OCI-LY7 (cell line): ENCODE measurements at regions not wholly inside any gene's neighbourhood (a gene's known extent, or its start where the extent isn't known, plus 50 kb on each side); places are given as distances from the start of the nearest gene placed in this dataset.

ENCODE experiments used
- BruUV-seq: library from RNA; stranded (reverse); fragments of 400-500 nt; replicated peaks from 2 replicates; lab custom pipeline; 2021; lab: Mats Ljungman, UMichigan
- CTCF ChIA-PET: fragments of 300-600 bp; sonication (Branson Sonifier 250); formaldehyde crosslinking; loops from one replicate; lab custom pipeline; 2022; ENCODE audit warnings: antibody characterized with exemption; ENCODE audit not compliant: unreplicated experiment; lab: Charles Lee
- POLR2A ChIA-PET: fragments of 300-600 bp; sonication (Branson Sonifier 250); formaldehyde crosslinking; loops from one replicate; lab custom pipeline; 2022; ENCODE audit warnings: antibody characterized with exemption; lab: Charles Lee
- DNase-seq: peaks from one replicate; pipeline ENCODE4 v3.0.0-alpha.2; 2015; ENCODE audit warnings: low spot score
- H2AFZ ChIP-seq: fragments of 200-600 bp; sonication (generic), shearing (Covaris generic); 2 replicates; pipeline ENCODE4 v1.6.1; 2014; ENCODE audit warnings: mild to moderate bottlenecking, antibody characterized with exemption, low read length, moderate library complexity
- H3K27ac ChIP-seq: fragments of 200-600 bp; sonication (generic); 2 replicates; pipeline ENCODE4 v1.5.1; 2014; ENCODE audit warnings: mixed run types, low read depth, mild to moderate bottlenecking, moderate library complexity, low read length, inconsistent platforms; ENCODE audit not compliant: poor library complexity, severe bottlenecking
- H3K36me3 ChIP-seq: fragments of 200-600 bp; sonication (generic); 2 replicates; pipeline ENCODE4 v1.6.1; 2014; ENCODE audit warnings: mild to moderate bottlenecking, antibody characterized with exemption, low read length, moderate library complexity, mixed read lengths; ENCODE audit not compliant: insufficient read depth
- H3K4me1 ChIP-seq: fragments of 200-600 bp; sonication (generic); 2 replicates; pipeline ENCODE4 v1.5.1; 2014; ENCODE audit warnings: mild to moderate bottlenecking, low read length; ENCODE audit not compliant: insufficient read depth, poor library complexity, severe bottlenecking
- H3K4me2 ChIP-seq: fragments of 200-600 bp; sonication (generic); 2 replicates; pipeline ENCODE4 v1.6.1; 2014; ENCODE audit warnings: mild to moderate bottlenecking, low read length
- H3K4me3 ChIP-seq: fragments of 200-600 bp; sonication (generic); 2 replicates; pipeline ENCODE4 v1.5.1; 2014; ENCODE audit warnings: mild to moderate bottlenecking, low read depth, low read length; ENCODE audit not compliant: poor library complexity, severe bottlenecking
- H3K79me2 ChIP-seq: fragments of 200-600 bp; sonication (generic); 2 replicates; pipeline ENCODE4 v1.6.1; 2016; ENCODE audit warnings: low read depth, mild to moderate bottlenecking, low read length, moderate library complexity, mixed read lengths; ENCODE audit not compliant: insufficient read depth
- H3K9me2 ChIP-seq: fragments of 200-600 bp; sonication (generic); 2 replicates; pipeline ENCODE4 v1.6.1; 2016; ENCODE audit warnings: mild to moderate bottlenecking, low read length, mixed read lengths; ENCODE audit not compliant: insufficient read depth
- H3K9me3 ChIP-seq: fragments of 200-600 bp; sonication (generic); 2 replicates; pipeline ENCODE4 v1.6.1; 2014; ENCODE audit warnings: mild to moderate bottlenecking, mixed run types, low read length, mixed read lengths
- H4K20me1 ChIP-seq: fragments of 200-600 bp; sonication (generic); 2 replicates; pipeline ENCODE4 v1.6.1; 2014; ENCODE audit warnings: mild to moderate bottlenecking, antibody characterized with exemption, low read length, moderate library complexity, mixed read lengths; ENCODE audit not compliant: insufficient read depth
- CTCF ChIP-seq: fragments of 200-600 bp; sonication (generic); conservative IDR thresholded peaks from 2 replicates; pipeline ENCODE4 v1.5.1; 2014; ENCODE audit warnings: mild to moderate bottlenecking, antibody characterized with exemption, low read length, moderate library complexity, mixed read lengths
- EZH2phosphoT487 ChIP-seq: fragments of 200-600 bp; sonication (generic); IDR thresholded peaks from 2 replicates; pipeline ENCODE4 v1.6.1; 2018; ENCODE audit warnings: low read depth, borderline replicate concordance, mild to moderate bottlenecking, mixed run types, antibody characterized with exemption, low read length, moderate library complexity, mixed read lengths
- intact Hi-C: fragments of 100-400 bp; cut with micrococcal nuclease; formaldehyde crosslinking; loops from one replicate; pipeline ENCODE4 v1.10.0; 2022; ENCODE audit not compliant: unreplicated experiment

GRCh38 chr5:58069846-58070245, 390.0 kb downstream of the PLK2 start:
- Histone ChIP-seq H4K20me1 (no peaks in the 10 kb centered on the region), H3K27ac (no peak overlapping the region), H3K4me1 (no peaks in the 10 kb centered on the region), H3K4me2 (no peak overlapping the region), H3K9me3 (no peaks in the 10 kb centered on the region), H3K36me3 (no peaks in the 10 kb centered on the region), H3K9me2 (no peaks in the 10 kb centered on the region), H3K79me2 (no peaks in the 10 kb centered on the region), H3K4me3 (no peak overlapping the region), H2AFZ (no peak overlapping the region)
- no peak for DNase-seq
- intact Hi-C loops: no loop called here
- BruUV-seq: no TSS peak
- TF ChIP-seq CTCF (no peak), EZH2phosphoT487 (no peak)
- ChIA-PET CTCF (no interaction called here), POLR2A (interaction anchor here (0.7 to 1.0 kb wide), 2 partner anchors 26 to 94 kb away, joined by 3 to 4 read pairs; no protein-coding TSS in a partner anchor)

- no peaks in the 10 kb centered on the region for H3K9me2 ChIP-seq
- no peaks in the 10 kb centered on the region for H3K79me2 ChIP-seq
- intact Hi-C loops: no loop called here
- H3K36me3 ChIP-seq: no peaks in the 10 kb centered on the region
- H2AFZ ChIP-seq: no peak overlapping the region
- no peak for DNase-seq
- H3K9me3 ChIP-seq: no peaks in the 10 kb centered on the region
- POLR2A ChIA-PET: interaction anchor here (0.7 to 1.0 kb wide), 2 partner anchors 25 to 94 kb away, joined by 3 to 4 read pairs; no protein-coding TSS in a partner anchor
- H3K4me1 ChIP-seq: no peaks in the 10 kb centered on the region
- no peak overlapping the region for H3K4me3 ChIP-seq
- CTCF ChIA-PET: no interaction called here
- H4K20me1 ChIP-seq: no peaks in the 10 kb centered on the region
- no peak for TF ChIP-seq EZH2phosphoT487
- no peak for TF ChIP-seq CTCF
- no TSS peak for BruUV-seq
- no peak overlapping the region for H3K27ac ChIP-seq
- H3K4me2 ChIP-seq: no peak overlapping the region
These were observed 390.7 kb downstream of the PLK2 start for GRCh38 chr5:58069016-58069705.

- no peaks in the 10 kb centered on the region for H3K79me2 ChIP-seq
- DNase-seq: no peak
- POLR2A ChIA-PET: no interaction called here
- CTCF ChIA-PET: no interaction called here
- no TSS peak for BruUV-seq
- H4K20me1 ChIP-seq: no peaks in the 10 kb centered on the region
- H2AFZ ChIP-seq: no peak overlapping the region
- H3K4me3 ChIP-seq: no peak overlapping the region
- H3K9me3 ChIP-seq: no peaks in the 10 kb centered on the region
- no peak overlapping the region for H3K4me2 ChIP-seq
- no peaks in the 10 kb centered on the region for H3K9me2 ChIP-seq
- H3K27ac ChIP-seq: no peak overlapping the region
- TF ChIP-seq CTCF (no peak), EZH2phosphoT487 (no peak)
- H3K4me1 ChIP-seq: no peaks in the 10 kb centered on the region
- intact Hi-C loops: no loop called here
- no peaks in the 10 kb centered on the region for H3K36me3 ChIP-seq
These were observed 393.3 kb downstream of the PLK2 start for GRCh38 chr5:58066557-58066956.
